ENCODE measurements at regions not wholly inside any gene's neighbourhood (a gene's known extent, or its start where the extent isn't known, plus 50 kb on each side); places are given as distances from the start of the nearest gene placed in this dataset.

DNA sequence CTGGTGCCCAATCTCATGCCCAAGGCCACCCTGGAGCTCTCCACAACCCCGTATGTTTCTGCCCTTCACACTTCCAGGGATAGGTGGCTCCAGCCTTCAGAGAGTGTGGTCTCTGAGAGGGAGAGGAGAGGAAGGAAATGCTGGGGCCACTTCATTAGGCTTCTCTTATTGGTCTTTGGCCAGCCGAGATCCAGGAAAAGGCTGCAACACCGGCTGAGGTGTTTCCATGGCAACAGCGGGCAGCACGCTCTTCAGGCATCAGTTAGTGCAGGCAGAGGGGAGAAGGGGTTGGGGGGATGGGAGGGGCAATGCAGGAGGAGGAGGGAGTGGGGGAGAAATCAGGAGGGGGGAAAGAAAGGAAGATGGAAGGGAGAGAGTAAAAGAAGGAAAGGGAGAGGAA is 275.1 kb upstream of the GJB5 start:
- no peak for DNase-seq (ENCODE audit: low spot score)

DNA sequence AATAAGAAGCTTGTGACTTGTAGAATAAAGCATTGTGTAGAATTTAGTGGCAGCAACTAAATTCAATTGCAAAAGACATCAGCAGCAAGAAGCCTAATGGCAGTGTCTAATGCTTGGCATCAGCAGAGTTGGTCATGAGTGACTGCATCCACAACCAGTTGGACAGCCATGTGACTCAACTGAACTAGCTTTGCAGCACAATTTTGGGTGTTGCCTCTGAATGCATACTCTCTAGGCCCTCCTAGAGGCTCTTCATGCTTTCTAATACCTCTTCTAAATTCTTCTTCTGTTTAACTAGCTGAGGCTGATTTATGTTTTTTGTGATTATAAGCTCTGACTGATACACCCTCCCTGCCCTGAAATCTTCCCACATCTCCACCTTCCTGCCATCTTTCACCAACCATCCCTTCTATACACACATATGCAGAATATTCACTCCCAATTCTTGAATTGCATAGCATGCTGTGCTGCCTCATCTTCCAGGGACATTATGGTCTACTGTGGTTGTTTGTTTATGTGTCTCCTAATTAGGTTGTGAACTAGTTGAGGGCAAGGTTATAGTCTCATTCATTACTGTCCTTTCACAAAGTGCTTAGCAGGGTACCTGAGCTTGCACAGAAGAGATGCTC is 266.7 kb upstream of the GJB5 start:
- DNase-seq (ENCODE audit: low spot score) = no peak

DNA sequence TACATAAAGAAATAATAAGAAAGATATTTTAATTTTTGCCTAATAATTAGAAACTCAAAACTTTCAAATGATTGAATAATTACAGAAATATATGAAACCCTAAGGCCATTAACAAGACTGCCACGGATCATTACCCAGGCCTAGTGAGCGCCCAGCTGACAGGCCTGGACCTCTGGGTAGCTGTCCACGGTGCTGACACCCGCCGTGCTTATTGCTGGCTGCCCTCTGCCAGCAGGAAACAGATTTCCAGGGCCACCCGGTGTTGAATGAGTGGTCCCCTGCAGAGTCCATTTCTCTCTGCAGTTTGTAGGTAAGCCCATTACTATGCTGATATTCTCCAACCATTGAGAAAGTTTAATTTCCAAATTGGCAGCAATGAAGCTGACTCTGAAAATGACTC is 254.4 kb upstream of the GJB5 start:
- DNase-seq (ENCODE audit: low spot score) = peak; percentile 58

DNA sequence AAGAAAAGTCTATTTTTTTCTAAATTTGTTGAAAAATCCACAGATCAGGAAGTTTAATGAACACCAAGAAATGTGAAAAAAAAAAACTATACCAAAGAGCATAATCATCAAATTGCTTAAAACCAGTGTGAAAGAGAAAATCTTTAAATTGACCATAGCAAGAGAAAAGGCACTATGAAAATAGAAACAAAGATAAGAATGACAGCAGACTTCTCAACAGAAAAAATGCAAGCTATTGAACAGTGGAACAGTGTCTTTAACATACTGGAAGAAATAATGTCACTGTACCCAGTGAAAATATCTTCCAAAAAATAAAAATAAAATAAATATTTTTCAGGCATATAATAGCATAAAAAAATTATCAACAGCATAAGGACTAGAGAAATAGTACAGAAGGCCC is 243.0 kb upstream of the GJB5 start:
- no peak for DNase-seq (ENCODE audit: low spot score)

DNA sequence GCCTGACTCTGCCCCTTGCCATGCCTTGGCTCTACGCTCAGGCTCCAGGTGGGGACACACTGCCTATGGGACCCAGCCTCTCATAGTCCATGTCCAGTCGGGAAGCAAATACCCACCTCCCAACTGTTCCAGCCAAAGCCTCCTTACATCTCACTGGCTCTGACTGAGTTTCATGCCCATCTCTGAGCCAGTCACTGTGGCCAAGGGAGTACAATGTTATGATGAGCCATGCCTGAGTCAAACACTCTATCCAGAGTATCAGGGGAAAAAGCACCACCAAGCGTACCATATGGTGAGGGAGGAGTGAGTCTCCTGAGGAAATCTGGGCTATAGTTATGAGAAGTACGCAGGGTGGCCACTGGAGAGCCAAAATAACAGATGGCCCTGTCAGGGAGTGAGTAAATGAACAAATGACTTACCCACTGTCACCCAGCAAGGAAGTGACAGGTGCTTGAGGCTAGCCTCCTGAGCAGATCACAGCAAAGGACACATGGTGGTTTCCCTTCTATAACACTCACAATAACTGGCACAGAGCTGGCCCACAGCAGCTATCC is 236.6 kb upstream of the GJB5 start:
- peak; percentile 25 for DNase-seq (ENCODE audit: low spot score)

DNA sequence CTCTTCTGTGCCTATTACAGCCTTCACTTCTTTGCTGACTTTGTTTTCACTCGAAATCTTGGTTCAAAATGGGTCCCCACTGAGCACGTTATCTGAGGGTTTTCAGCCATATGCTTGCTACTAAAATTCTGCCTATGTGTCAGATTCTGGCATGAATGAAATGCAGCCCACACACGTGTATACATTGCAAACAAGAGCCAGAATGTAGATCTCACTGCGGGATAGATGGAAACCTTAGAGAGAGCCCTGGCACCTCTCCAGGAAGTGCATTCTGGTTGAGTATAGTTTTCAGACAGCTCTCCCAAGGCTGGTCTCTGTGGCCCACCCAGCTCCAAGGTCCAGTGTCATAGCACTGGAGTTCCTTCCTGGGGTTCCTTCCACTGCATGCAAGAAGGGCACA is 234.7 kb upstream of the GJB5 start:
- no peak for DNase-seq (ENCODE audit: low spot score)

DNA sequence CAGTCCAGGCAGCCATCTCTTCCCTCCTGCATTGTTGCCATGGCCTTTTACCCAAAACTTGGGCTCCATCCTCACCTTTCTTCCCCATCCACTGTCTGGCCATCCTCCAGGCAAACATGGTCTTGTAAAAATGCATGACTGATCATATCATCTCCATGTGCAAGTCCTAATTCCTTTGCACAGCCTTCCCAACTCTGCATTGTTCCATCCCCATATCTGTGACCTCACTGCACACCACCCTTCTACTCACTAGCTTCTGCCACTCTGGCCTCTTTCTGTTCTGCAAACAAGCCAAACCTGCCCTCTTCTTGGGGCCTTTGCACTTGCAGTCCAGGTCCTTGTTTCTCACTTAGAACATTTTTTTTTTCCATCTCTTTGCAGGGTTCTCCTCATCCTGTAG is 230.1 kb upstream of the GJB5 start:
- no peak for DNase-seq (ENCODE audit: low spot score)

DNA sequence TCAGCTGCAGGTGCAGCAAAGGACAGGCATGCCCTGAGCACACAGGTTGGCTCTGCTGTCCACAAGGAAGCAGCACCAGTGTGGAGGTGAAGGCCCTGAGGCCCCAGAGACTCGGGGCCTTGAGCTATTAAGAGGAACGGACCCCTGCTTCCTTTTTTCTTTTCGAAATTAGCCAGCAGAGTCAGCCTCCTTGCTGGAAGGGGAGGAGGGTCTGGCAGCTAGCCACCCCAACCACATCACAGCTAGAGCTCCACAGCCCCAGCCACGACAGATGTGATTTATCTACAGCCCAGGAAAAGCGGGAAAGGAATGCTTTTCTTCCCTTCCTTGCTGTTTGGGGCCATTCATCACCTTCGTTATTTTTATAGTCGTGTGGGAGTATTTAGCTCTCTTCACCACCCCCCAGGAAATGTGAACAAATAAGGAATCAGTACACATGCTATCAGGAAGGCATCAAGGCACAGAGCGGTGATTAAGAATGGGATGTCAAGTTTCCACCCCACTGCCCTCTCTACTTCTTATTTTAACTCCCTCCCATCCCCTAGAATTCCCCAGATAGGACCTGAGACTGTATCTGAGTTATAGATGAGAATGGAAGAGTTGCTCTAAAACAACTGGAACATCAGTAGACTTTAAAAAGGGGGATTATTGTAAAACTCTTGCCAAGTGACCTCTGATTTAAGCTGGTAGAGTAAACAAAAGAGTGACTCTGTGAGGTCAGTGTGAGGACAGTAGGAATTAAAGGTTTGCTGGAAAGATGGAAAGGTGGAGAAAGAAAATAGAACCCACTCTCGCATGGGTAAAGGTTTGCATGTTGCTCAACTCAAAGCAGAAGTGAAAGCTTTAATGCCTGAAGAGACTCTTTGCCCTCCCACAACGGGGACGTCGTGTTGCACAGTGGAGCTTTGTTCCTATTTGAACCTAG is 224.7 kb upstream of the GJB5 start:
- DNase-seq (ENCODE audit: low spot score) = no peak

DNA sequence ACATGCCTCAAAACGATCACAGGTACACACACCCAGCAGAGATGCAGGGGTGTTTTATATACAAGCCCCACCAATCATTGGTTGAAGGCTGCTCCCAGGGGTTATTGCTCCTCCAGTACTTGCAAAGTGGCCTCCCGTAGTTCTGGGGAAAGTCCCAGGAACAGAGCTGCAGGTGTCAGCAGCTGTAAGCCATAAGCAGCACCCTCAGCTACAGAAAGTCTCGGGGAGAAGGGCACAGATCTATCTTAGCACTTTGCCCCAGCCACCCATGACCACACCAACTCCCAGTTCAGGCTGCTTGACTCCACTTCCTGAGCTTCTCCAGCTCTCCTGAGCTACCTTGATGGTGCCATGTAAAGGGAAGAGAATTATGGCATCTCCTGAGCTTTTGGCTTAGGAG is 222.7 kb upstream of the GJB5 start:
- no peak for DNase-seq (ENCODE audit: low spot score)

DNA sequence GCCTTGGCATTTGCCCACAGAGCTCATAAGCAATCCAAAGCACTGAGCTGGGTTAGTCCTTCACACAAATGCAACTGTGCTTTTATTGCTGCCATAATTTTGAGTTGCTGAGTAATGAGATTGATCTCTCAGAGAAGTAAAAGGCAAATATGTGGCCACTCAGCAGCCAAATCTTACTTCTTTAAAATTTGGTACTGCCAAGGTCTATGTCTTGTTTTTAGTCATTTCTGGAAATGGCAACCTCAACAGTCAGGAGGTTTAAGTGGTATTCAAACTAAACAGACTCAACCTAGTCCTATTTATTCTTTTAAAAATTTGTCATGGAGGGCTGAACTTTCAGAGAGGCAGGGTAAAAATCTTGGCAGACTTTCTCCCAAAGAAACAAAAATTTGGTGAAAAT is 216.4 kb upstream of the GJB5 start:
- no peak for DNase-seq (ENCODE audit: low spot score)

DNA sequence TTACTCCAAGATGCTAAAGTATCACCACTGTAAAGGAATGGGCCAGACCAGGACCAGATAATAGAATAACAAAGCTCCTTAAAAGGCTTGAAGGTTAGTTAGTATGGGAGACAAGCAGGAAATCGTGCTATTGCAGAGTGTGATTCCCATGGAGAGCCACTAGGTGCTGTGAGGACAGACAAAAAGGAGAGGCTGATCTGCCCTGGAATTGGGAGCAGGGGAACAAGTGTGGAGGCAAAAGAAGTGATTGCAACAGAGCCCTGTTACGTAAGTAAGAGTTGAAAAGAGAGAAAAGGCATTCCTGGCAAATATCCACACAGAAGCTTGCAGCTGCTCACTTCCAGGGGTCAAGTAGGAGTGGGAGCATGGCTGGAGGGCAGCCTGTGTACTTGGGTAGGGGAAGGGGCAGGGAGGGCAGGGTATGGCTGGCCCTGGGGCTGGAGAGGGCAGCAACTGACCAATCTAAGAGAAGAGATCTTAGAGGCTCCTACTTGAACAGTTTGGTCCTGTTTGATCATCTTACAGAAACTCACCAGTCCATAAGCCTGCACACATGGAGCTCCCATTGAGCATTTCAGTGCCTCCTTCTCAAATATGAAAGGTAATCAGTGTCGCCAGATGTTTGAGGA is 207.7 kb upstream of the GJB5 start:
- DNase-seq (ENCODE audit: low spot score) = peak; percentile 19

DNA sequence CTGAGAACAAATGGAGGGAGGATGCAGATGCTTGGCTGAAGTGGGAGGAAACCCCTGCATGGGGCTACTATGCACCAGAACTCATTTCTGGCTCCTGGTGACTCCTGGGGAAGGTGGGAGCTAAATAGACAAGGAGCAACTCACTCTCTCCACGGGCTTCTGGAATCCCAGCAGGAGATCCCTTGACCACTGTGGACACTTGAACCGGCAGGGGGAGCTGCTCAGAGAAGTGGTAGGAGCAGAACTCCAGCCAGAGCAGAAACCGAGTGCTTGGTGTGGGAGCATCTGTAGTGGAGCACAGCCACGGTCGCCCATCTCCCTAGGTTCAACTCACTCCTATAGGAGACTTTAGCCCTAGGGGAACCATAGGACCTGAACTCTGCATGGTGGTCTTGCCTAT is 205.6 kb upstream of the GJB5 start:
- peak; percentile 4 for DNase-seq (ENCODE audit: low spot score)

DNA sequence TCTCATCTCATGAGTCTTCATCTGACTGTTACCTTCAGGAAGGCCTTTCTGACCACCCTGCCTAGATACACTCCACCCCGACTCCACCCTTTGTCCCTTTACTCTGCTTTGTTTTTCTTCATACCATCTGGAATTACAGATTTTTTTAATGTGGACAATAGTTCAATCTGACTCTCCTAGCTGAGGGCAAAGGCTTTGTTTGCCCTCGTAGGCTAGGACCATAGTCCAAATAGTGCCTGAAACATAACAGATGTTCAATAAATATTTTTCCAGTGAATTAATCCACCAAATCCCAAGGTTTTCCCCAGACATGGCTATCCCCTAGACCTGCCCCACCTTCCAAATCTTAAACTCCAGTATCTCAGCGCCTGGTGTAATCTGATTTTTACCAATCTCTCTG is 176.5 kb upstream of the GJB5 start:
- DNase-seq (ENCODE audit: low spot score) = no peak

DNA sequence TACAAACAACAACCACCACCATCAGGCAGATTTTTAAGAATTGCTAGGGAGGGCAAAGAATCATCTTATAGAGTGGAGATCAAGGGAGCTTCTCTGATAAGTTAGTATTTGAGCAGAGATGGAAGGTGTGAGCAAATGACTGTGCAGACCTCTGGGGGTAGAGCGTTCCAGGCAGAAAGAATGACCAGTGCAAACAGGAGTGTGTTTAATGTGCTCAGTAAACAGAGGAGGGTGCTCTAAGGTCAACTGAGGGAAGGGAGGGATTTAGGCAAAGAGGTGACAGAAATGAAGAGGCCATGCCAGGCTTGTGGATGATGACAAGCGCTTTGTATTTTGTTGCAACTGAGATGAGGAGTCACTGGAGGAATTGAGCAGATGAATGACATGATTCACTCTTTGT is 172.5 kb upstream of the GJB5 start:
- DNase-seq (ENCODE audit: low spot score) = no peak

DNA sequence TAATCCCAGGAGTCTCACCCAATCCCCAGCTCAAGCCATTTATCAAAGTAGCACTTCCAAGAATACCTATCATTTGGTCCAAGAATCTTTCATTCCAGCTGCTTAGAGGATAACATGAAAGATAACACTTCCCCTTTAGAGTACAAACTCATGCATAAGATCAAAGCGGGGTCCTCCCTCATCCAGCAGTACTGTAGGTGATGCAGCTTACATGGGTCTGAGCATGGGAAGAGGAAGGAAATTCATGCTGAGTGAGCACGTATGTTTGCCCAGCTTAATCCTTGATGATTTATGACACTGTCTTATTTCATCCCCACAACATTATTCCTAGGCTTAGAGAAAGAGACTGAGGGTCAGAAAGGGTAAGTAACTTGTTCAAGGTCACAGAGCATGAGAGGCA is 167.1 kb upstream of the GJB5 start:
- DNase-seq (ENCODE audit: low spot score) = no peak

DNA sequence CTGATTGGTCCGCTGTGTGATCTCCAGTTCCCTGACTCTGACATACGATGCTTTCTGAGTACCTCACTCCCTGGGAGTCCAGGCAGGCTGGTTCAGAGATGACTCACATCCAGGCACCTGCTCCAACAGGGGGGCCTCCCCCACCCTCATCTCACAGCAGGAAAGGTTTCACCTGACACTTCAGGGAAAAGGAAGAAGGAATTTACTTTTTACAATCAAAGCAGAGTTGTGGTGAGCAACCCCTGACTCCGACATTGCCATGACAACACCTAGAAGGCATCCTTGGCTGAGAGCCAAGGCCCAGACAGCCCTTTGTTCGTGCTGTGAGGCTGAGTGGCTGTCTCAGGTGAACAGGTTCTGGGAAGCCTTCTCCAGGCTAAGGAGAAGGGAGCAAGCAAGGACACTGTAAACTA is 164.6 kb upstream of the GJB5 start:
- DNase-seq (ENCODE audit: low spot score) = peak; percentile 26

DNA sequence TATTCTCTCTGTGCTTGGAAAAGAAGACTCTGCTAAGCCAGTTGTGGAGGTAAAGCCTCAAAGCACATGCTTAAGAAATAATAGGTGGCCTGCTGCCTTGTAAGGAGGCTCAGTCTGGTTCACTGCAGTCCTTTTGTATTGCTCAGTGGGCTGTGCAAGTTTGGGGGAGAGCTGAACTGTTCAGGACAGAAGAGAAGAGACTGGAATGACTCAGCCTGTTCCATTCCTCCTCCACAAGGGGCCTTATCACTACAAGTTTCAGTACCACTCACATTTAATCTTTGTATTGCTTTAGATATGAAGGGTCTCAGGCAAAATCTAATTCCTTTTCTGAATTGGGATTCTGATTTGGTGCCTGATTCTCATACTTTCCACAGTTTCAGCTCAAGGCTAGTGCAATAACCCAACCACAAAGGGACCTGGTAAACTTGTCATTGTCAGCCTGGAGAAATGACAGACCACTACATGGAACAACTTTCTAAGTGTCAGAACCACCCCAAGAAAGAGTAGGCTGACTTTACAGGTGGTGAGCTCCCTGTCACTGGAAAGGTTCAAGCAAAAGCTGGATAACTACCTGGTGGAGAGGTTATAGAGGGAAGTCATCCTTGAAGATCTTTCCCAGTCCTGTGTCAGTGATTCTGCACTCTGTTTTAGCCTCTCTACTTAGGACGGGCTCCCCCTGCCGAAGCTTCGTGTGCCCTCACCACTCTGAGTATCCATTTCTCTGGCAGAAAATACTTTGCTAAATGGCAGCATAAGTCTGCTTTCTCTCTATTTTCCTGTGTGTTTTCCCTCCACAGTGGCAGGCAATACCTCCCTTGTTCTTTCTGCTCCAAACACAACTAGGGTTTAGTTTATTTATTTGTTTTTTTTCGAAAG is 162.9 kb upstream of the GJB5 start:
- peak; percentile 28 for DNase-seq (ENCODE audit: low spot score)

DNA sequence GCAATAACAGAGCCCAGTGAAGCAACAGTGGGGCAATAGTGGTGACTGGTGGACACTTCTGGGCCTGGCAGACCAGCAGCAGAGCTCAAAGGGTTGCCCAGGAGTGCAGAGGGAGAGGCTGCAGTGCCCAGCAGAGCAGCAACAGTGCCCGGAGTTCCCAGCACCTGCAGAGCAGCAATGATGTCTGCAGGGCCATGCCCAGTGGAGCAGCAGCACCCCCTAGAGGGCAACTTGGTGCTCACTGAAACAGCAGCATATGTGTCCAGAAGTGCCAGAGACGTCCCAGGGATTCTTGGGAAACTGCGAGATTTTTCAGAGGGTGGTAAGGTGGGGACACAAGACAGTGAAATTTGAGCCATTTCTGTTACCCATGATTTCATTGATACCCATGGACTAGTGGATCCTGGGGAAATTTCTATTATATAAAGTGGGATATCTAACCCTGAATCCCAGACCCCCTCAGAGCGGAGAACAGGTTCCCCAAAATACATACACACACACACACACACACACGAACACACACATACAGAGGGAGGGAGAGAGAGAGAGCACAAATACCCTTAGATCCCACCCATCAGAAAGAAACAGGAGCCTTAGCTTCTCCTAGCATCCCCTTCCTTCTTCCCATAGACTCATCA is 156.9 kb upstream of the GJB5 start:
- peak; percentile 60 for DNase-seq (ENCODE audit: low spot score)

DNA sequence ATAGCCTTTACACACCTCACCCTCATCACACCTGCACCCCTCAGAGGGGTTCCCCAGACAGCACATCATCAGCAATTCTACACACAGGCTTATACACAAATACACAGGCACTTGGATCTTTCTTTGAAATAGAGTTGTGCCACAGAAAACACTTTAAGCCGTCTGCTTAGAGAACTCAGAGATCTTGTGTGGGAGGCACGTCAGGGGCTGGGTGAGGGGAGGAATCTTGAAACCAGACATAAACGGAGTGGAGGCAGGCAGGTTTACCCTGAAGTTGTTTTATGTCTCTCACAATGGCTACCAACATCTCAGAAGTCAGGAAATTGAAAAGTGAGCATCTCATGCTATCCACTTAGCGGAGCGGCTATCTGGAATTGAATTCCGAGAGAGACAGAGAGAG is 151.9 kb upstream of the GJB5 start:
- DNase-seq (ENCODE audit: low spot score) = no peak

DNA sequence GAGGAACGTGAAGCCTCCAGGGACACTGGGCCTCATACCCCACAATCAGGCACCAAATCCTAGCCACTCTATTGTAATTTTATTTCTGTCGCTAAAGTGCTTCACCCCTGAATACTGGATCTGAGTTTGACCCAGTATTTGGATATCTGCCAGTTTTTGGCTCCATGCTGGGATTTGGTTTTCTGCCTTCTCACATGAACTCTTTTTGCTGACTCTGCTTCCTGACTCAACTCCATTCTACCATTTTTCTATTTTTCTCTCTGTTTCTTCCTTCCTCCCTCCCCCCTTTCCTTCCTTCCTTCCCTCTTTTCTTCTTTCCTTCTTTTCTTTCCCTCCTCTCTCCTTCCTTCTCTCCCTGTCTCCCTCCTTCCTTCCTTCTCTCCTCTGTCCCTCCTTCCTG is 151.3 kb upstream of the GJB5 start:
- DNase-seq (ENCODE audit: low spot score) = no peak

DNA sequence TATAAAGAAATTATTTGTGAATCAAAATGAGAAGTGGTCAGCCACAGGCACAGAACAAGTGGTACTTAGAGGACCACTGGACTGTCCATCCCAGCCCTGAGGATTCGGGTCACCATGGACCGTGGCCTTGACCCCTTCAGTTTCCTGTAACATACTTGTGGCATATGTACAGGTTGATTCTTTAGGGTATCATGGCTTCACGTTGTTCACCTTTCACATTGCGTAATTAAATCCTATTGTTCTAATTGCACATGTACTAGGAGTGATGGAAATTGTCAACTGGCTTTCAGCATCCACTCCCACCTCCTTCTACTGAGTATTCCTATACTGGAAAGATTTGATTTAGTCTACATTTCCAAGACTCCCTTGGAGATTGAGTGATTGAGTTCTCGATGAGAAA is 148.3 kb upstream of the GJB5 start:
- no peak for DNase-seq (ENCODE audit: low spot score)

Measured in RKO (cell line).